ENCODE measurements at regions not wholly inside any gene's neighbourhood (a gene's known extent, or its start where the extent isn't known, plus 50 kb on each side); places are given as distances from the start of the nearest gene placed in this dataset.

DNA sequence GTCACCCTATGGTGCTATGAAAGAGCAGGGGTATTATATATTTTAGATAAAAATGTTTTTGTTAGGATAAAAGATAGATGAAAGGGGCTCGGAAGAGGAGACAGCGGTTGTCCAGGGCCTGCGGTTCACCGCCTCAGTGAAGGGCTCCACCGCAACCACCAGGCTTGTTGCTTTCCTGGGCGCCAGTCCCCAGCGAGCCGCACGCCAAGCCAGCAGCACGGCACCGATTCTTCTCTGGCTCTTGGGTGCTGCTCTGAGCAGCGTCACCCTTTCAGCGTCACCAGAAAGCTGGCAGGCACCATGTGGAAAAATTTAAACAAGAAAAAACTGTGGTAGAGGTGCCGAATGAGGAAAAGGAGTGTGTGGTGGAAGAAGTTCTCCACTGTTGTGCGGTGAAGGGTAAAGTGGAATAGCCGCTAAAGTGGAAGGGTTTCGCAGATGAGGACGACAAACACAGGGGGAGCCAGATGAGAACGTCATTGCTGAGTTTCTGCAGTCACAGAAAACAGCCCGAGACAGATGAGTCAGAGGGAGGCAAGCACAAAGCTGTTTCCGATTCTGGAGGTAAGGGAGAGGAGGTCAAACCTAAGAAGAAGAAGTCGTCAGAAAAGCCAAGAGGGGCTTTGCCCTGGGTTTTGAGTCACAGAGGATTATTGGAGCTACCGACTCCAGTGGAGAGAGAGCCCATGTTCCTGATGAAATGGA lies 569.2 kb downstream of the ZBBX start:
- Histone ChIP-seq H3K9ac (ENCODE audit: low read length) (no peak overlapping the region), H3K4me3 (ENCODE audit: low read length) (no peak overlapping the region), H3K9me3 (ENCODE audit: control insufficient read depth, low read length) (peaks cover 4% of the 10 kb centered on the region), H3K4me1 (ENCODE audit: control insufficient read depth, insufficient read depth, low read length) (no peaks in the 10 kb centered on the region), H3K27me3 (replicated peaks; ENCODE audit: control insufficient read depth, insufficient read depth, low read length) (no peaks in the 10 kb centered on the region), H3K36me3 (ENCODE audit: control insufficient read depth, insufficient read depth, low read length, severe bottlenecking) (no peaks in the 10 kb centered on the region)
- DNase-seq (ENCODE audit: low read depth), result no peak

DNA sequence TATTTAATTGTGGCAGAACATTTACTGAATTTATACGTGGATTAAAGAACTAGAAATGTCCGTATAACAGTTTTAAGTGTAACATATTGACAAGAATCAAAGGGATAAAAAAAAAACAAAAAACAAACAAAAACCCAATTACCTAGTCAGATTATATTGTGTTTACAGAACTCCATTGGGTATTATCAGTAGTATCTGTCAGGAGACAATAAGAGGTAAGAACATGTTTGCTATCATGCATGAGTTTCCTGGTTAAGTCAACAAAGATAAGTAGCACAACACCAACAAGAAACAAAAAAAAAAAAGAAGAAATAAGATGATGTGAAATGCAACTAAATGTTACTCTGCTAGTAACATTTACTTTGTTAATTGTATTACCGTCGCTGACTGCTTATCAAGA lies 570.6 kb downstream of the ZBBX start:
- DNase-seq (ENCODE audit: low read depth), result no peak
- Histone ChIP-seq H3K36me3 (ENCODE audit: control insufficient read depth, insufficient read depth, low read length, severe bottlenecking) (no peaks in the 10 kb centered on the region), H3K27me3 (replicated peaks; ENCODE audit: control insufficient read depth, insufficient read depth, low read length) (no peaks in the 10 kb centered on the region), H3K9ac (ENCODE audit: low read length) (no peak overlapping the region), H3K4me1 (ENCODE audit: control insufficient read depth, insufficient read depth, low read length) (no peaks in the 10 kb centered on the region), H3K4me3 (ENCODE audit: low read length) (no peak overlapping the region), H3K9me3 (ENCODE audit: control insufficient read depth, low read length) (peaks cover 4% of the 10 kb centered on the region)

DNA sequence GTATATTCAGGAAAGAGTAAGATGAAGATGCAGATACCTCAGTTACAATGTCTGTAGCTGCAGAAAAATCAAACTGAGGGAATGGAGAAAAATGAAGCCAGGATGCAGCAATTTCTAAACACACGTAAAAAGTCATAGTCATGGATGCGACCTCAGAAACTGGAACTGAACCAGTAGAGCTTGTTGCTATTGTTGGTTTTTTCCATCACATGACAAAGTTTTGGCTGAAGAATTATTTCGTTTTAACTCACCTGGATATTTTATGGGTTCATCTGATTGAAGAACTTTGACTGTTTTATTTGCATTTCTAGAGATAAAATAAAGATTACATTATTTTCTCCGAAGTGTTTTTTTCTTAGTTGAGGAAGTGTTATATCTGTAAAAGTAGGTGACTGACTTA lies 591.2 kb downstream of the ZBBX start:
- Histone ChIP-seq H3K27me3 (replicated peaks; ENCODE audit: control insufficient read depth, insufficient read depth, low read length) (no peaks in the 10 kb centered on the region), H3K9ac (ENCODE audit: low read length) (no peak overlapping the region), H3K36me3 (ENCODE audit: control insufficient read depth, insufficient read depth, low read length, severe bottlenecking) (no peaks in the 10 kb centered on the region), H3K4me1 (ENCODE audit: control insufficient read depth, insufficient read depth, low read length) (no peaks in the 10 kb centered on the region), H3K9me3 (ENCODE audit: control insufficient read depth, low read length) (no peaks in the 10 kb centered on the region), H3K4me3 (ENCODE audit: low read length) (no peak overlapping the region)
- DNase-seq (ENCODE audit: low read depth), result no peak

DNA sequence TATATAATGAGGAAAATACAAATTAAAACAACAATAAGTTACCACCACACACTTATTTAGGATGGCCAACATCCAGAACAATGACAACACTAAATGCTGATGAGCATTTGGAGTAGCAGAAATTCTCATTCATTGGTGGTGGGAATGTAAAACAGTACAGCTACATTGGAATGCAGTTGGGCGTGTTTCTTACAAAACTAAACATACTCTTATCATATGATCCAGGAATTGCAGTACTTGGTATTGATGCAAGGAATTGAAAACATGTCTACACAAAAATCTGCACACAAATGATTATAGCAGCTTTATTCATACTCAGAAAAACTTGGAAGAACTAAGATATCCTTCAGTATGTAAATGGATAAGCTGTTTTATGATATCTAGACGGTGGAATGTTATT lies 594.2 kb downstream of the ZBBX start:
- Histone ChIP-seq H3K36me3 (ENCODE audit: control insufficient read depth, insufficient read depth, low read length, severe bottlenecking) (no peaks in the 10 kb centered on the region), H3K27me3 (replicated peaks; ENCODE audit: control insufficient read depth, insufficient read depth, low read length) (no peaks in the 10 kb centered on the region), H3K4me1 (ENCODE audit: control insufficient read depth, insufficient read depth, low read length) (no peaks in the 10 kb centered on the region), H3K9ac (ENCODE audit: low read length) (no peak overlapping the region), H3K4me3 (ENCODE audit: low read length) (no peak overlapping the region), H3K9me3 (ENCODE audit: control insufficient read depth, low read length) (peaks cover 6% of the 10 kb centered on the region)
- DNase-seq (ENCODE audit: low read depth), result no peak

DNA sequence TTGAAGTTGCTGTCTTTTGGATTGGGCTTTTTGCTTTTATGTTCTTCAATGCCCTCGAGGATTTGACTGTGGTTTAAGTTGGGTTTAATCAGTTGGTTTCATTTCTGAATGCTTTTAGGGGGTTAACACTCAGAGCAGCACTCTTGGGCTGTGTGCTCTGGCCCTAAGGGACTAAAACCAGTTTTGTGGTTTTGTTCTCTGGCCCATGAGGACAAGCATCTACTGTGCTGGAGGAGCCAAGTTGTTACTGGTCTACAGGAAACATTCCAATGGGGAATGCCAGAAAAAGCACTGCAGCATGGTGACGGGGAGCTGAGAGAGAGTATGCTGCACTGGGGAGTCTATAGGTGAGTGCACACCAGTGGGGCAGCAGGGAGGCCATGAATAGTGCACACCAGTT lies 596.9 kb downstream of the ZBBX start:
- H3K9me3 ChIP-seq (ENCODE audit: control insufficient read depth, low read length), result peaks cover 6% of the 10 kb centered on the region
- H3K36me3 ChIP-seq (ENCODE audit: control insufficient read depth, insufficient read depth, low read length, severe bottlenecking), result no peaks in the 10 kb centered on the region
- no peak overlapping the region for H3K9ac ChIP-seq (ENCODE audit: low read length)
- H3K27me3 ChIP-seq (replicated peaks; ENCODE audit: control insufficient read depth, insufficient read depth, low read length), result no peaks in the 10 kb centered on the region
- no peak for DNase-seq (ENCODE audit: low read depth)
- H3K4me1 ChIP-seq (ENCODE audit: control insufficient read depth, insufficient read depth, low read length), result no peaks in the 10 kb centered on the region
- H3K4me3 ChIP-seq (ENCODE audit: low read length), result no peak overlapping the region

DNA sequence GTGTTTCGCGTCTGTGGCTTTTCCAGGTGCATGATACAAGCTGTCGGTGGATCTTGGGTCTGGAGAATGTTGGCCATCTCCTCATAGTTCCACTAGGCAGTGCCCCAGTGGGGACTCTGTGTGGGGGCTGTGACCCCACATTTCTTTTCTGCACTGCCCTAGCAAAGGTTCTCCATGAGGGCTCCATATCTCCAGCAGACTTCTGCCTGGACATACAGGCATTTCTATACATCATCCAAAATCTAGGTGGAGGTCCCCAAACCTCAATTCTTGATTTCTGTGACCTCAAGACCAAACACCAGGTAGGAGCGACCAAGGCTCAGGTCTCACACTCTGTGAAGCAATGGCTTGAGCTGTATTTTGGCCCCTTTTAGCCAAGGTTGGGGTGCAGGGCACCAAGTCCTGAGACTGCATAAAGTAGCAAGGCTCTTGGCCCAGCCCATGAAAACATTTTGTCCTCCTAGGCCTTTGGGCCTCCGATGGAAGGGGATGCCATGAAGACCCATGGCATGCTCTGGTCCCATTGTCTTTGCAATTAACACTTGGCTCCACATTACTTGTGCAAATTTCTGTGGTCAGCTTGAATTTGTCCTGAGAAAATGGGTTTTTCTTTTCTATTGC lies 615.3 kb downstream of the ZBBX start:
- H3K4me3 ChIP-seq (ENCODE audit: low read length), result no peak overlapping the region
- no peak for DNase-seq (ENCODE audit: low read depth)
- no peaks in the 10 kb centered on the region for H3K27me3 ChIP-seq (replicated peaks; ENCODE audit: control insufficient read depth, insufficient read depth, low read length)

DNA sequence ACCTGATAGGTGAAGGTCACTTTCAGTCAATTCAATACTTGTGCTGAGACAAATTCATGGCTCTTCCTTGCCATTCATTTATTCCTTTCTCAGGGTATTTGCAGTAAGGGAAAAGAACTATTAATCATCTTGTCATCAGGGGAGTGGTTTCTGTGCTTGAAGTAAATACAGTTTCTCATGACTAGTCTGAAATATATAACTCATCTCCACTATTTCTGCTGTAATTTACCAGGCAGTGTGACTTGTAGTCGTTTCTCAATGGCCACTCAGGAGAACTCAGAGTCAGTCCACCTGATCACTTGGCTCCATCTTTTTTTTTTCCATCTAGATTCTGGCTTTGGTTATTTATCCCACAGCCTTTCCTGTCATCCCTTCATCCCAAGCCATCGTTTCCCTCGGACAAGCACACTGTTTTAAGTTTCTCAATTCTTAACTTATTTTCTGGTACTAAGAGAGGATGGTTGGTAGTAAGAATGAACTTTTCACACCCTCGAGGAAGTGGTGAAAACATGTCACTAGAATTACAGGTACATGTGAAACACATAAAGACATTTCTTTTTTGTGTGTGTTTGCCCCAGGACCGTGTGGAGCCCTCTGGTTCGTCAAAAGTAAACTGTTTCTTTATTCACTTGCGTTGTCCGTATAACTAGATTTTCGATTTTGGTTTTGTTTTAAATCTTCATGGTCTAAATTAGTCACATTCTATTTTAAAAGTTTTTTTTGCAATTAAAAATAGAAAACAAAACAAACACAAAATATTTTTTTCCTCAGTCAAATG lies 620.2 kb downstream of the ZBBX start:
- Histone ChIP-seq H3K4me1 (ENCODE audit: control insufficient read depth, insufficient read depth, low read length) (no peaks in the 10 kb centered on the region), H3K9ac (ENCODE audit: low read length) (no peak overlapping the region), H3K27me3 (replicated peaks; ENCODE audit: control insufficient read depth, insufficient read depth, low read length) (no peaks in the 10 kb centered on the region), H3K9me3 (ENCODE audit: control insufficient read depth, low read length) (peaks cover 15% of the 10 kb centered on the region), H3K36me3 (ENCODE audit: control insufficient read depth, insufficient read depth, low read length, severe bottlenecking) (no peaks in the 10 kb centered on the region), H3K4me3 (ENCODE audit: low read length) (no peak overlapping the region)
- DNase-seq (ENCODE audit: low read depth), result no peak

More for the DNA sequence above, 615.3 kb downstream of the ZBBX start:
- H3K4me1 ChIP-seq (ENCODE audit: control insufficient read depth, insufficient read depth, low read length), result no peaks in the 10 kb centered on the region
- H3K36me3 ChIP-seq (ENCODE audit: control insufficient read depth, insufficient read depth, low read length, severe bottlenecking), result no peaks in the 10 kb centered on the region
- peaks cover 12% of the 10 kb centered on the region for H3K9me3 ChIP-seq (ENCODE audit: control insufficient read depth, low read length)
- H3K9ac ChIP-seq (ENCODE audit: low read length), result no peak overlapping the region

DNA sequence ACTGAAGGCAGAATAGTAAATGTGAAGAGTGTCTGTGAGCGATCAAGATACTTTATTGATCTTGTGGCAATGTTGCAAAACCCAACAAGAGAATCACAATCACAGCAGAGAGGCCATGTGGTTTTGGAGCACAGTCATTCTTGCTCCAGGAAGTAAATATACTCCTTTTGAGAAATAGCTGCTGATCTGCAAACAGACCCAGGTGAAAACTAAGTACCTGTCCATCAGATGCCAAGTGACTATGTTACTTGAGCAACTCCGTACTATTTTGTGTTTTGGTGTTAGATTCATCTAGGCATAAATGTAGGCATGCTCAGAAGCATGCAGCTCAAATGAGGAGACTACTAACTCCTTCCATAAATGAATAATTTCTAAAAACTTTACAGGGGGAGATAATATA lies 627.9 kb downstream of the ZBBX start:
- no peak overlapping the region for H3K4me3 ChIP-seq (ENCODE audit: low read length)
- peaks cover 15% of the 10 kb centered on the region for H3K9me3 ChIP-seq (ENCODE audit: control insufficient read depth, low read length)
- no peaks in the 10 kb centered on the region for H3K27me3 ChIP-seq (replicated peaks; ENCODE audit: control insufficient read depth, insufficient read depth, low read length)
- H3K36me3 ChIP-seq (ENCODE audit: control insufficient read depth, insufficient read depth, low read length, severe bottlenecking), result no peaks in the 10 kb centered on the region
- no peak overlapping the region for H3K9ac ChIP-seq (ENCODE audit: low read length)
- no peaks in the 10 kb centered on the region for H3K4me1 ChIP-seq (ENCODE audit: control insufficient read depth, insufficient read depth, low read length)
- no peak for DNase-seq (ENCODE audit: low read depth)

DNA sequence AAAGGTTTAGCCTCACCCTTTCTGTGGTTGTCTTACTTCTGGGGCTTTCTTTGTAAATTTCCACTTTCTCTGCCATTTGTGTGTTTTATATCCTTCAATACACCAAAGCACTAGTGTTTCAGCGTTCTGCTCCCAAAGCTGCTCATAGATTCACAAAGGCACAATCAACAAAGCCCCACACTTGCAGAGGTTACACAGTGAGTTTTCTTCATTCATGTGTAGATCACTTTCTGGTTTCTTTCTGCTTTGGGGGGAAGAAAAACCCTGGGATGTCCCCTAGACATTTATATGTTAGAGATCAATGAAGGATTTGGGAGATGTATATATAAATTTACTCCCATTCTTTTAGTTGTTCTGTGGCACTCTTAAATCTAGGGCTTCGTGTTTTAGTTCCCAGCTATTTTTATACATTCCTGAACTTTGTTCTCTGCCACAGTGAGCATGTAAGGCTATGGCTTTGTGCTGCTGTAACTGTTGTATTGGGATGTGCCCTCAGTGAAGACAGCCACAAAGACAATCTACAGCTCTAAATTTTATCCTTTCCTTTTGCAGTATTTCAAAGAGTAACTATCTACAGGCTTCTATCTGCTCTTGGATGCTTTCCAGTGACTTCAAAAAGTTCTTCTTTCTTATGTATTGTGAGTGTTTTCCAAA lies 636.5 kb downstream of the ZBBX start:
- H3K4me3 ChIP-seq (ENCODE audit: low read length), result no peak overlapping the region

DNA sequence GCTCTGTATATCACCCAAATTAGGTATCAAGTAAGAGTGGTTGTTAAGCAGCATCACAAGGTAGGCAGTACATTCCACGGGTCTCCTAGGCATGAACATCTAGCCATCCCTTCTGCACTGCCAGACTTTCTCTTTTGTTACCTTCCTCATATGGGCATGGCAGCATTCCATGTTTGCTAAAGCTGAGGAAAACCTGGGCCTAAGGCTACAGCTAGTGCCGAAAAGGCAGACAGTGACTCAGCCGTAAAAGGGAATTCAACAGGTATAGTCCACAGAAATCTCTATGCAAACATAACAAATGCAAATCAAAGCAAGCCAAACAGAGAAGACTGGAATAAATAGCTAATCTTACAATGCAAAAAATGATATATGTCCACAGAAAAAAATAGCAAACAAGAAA lies 645.4 kb downstream of the ZBBX start:
- no peak for DNase-seq (ENCODE audit: low read depth)

More for the DNA sequence above, 636.5 kb downstream of the ZBBX start:
- H3K27me3 ChIP-seq (replicated peaks; ENCODE audit: control insufficient read depth, insufficient read depth, low read length), result no peaks in the 10 kb centered on the region
- H3K9ac ChIP-seq (ENCODE audit: low read length), result no peak overlapping the region
- no peaks in the 10 kb centered on the region for H3K9me3 ChIP-seq (ENCODE audit: control insufficient read depth, low read length)
- no peaks in the 10 kb centered on the region for H3K36me3 ChIP-seq (ENCODE audit: control insufficient read depth, insufficient read depth, low read length, severe bottlenecking)
- DNase-seq (ENCODE audit: low read depth), result no peak
- no peaks in the 10 kb centered on the region for H3K4me1 ChIP-seq (ENCODE audit: control insufficient read depth, insufficient read depth, low read length)

DNA sequence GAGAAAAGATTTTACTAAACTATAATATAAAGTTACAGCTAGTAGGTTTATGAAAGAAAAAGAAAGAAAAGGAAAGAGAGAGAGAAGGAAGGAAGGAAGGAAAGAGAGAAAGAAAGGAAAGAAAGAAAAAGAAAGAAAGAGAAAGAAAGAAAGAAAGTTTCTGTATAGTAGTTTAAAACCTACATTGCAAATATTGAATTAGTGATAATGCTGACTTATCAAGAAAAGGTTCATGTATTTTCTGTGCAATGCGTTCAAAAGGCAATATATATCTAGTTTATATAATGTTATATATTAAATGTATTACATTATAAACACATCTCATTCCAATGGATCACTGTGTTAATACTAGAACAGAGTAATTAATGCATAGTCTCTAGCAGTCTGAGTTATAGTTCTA lies 648.4 kb downstream of the ZBBX start:
- H3K9ac ChIP-seq (ENCODE audit: low read length), result no peak overlapping the region
- H3K9me3 ChIP-seq (ENCODE audit: control insufficient read depth, low read length), result no peaks in the 10 kb centered on the region
- H3K27me3 ChIP-seq (replicated peaks; ENCODE audit: control insufficient read depth, insufficient read depth, low read length), result no peaks in the 10 kb centered on the region
- H3K4me1 ChIP-seq (ENCODE audit: control insufficient read depth, insufficient read depth, low read length), result no peaks in the 10 kb centered on the region
- no peak for DNase-seq (ENCODE audit: low read depth)
- H3K4me3 ChIP-seq (ENCODE audit: low read length), result no peak overlapping the region
- H3K36me3 ChIP-seq (ENCODE audit: control insufficient read depth, insufficient read depth, low read length, severe bottlenecking), result no peaks in the 10 kb centered on the region

More for the DNA sequence above, 645.4 kb downstream of the ZBBX start:
- H3K4me3 ChIP-seq (ENCODE audit: low read length), result no peak overlapping the region
- H3K9ac ChIP-seq (ENCODE audit: low read length), result no peak overlapping the region
- no peaks in the 10 kb centered on the region for H3K9me3 ChIP-seq (ENCODE audit: control insufficient read depth, low read length)
- H3K4me1 ChIP-seq (ENCODE audit: control insufficient read depth, insufficient read depth, low read length), result no peaks in the 10 kb centered on the region
- H3K36me3 ChIP-seq (ENCODE audit: control insufficient read depth, insufficient read depth, low read length, severe bottlenecking), result no peaks in the 10 kb centered on the region
- no peaks in the 10 kb centered on the region for H3K27me3 ChIP-seq (replicated peaks; ENCODE audit: control insufficient read depth, insufficient read depth, low read length)
